Lower lobe of right lung (tissue), 2 donors: ENCODE measurements at regions not wholly inside any gene's neighbourhood (a gene's known extent, or its start where the extent isn't known, plus 50 kb on each side); places are given as distances from the start of the nearest gene placed in this dataset.

Experiments used
- ATAC-seq, 2 donors: fragments of 200-7000 bp; cut with Tn5 transposase; one replicate each; pipeline ENCODE4 v1.9.1; 2020 to 2022; ENCODE audit warnings: mild to moderate bottlenecking in 2 of 2, moderate library complexity in 2 of 2
- DNase-seq: peaks from one replicate; pipeline ENCODE4 v3.0.0-alpha.2; 2020
- H3K27ac ChIP-seq: fragments of 200-600 bp; one replicate; pipeline ENCODE4 v1.8.0; 2022
- H3K27me3 ChIP-seq: fragments of 200-600 bp; one replicate; pipeline ENCODE4 v1.8.0; 2022; ENCODE audit warnings: low read depth
- H3K36me3 ChIP-seq: fragments of 200-600 bp; one replicate; pipeline ENCODE4 v1.8.0; 2022; ENCODE audit warnings: mild to moderate bottlenecking
- H3K4me1 ChIP-seq: fragments of 200-600 bp; one replicate; pipeline ENCODE4 v1.8.0; 2022
- H3K4me3 ChIP-seq: fragments of 200-600 bp; one replicate; pipeline ENCODE4 v1.8.0; 2022; ENCODE audit warnings: mild to moderate bottlenecking
- H3K9me3 ChIP-seq: fragments of 200-600 bp; one replicate; pipeline ENCODE4 v1.8.0; 2022
- CTCF ChIP-seq: fragments of 200-600 bp; IDR thresholded peaks from one replicate; pipeline ENCODE4 v1.8.0; 2022; ENCODE audit warnings: antibody characterized with exemption, mild to moderate bottlenecking
- intact Hi-C: fragments of 100-400 bp; cut with DNase I; formaldehyde crosslinking; loops from one replicate; pipeline ENCODE4 v1.11.0; 2022
- donor health status: DM: no; HTN: yes; CAD: no; lungs with severe emphysema.

GRCh38 chr13:53807251-53807834 is 778.7 kb downstream of the OLFM4 start:
- intact Hi-C loops, result no loop called here
- H3K27ac ChIP-seq, result no peak overlapping the region
- TF ChIP-seq CTCF, result no peak
- H3K4me3 ChIP-seq, result no peak overlapping the region
- DNase-seq (no peak), ATAC-seq (no peak)
- H3K9me3 ChIP-seq, result no peaks in the 10 kb centered on the region
- H3K36me3 ChIP-seq, result no peaks in the 10 kb centered on the region
- no peaks in the 10 kb centered on the region for H3K4me1 ChIP-seq
- no peaks in the 10 kb centered on the region for H3K27me3 ChIP-seq

GRCh38 chr13:53821632-53822031 is 793.0 kb downstream of the OLFM4 start:
- DNase-seq, result no peak
- no peak overlapping the region for H3K4me3 ChIP-seq
- no peaks in the 10 kb centered on the region for H3K4me1 ChIP-seq
- no peaks in the 10 kb centered on the region for H3K27me3 ChIP-seq
- no peaks in the 10 kb centered on the region for H3K9me3 ChIP-seq
- intact Hi-C loops, result no loop called here
- no peaks in the 10 kb centered on the region for H3K36me3 ChIP-seq
- H3K27ac ChIP-seq, result no peak overlapping the region
- ATAC-seq, result no peak
- TF ChIP-seq CTCF, result no peak

GRCh38 chr13:53822136-53822535 is 793.5 kb downstream of the OLFM4 start:
- Histone ChIP-seq H3K4me3 (no peak overlapping the region), H3K4me1 (no peaks in the 10 kb centered on the region), H3K36me3 (no peaks in the 10 kb centered on the region), H3K27ac (no peak overlapping the region), H3K9me3 (no peaks in the 10 kb centered on the region), H3K27me3 (no peaks in the 10 kb centered on the region)
- ATAC-seq, result no peak
- TF ChIP-seq CTCF, result no peak
- intact Hi-C loops, result no loop called here
- DNase-seq, result no peak

GRCh38 chr13:53839461-53839860 is 810.8 kb downstream of the OLFM4 start:
- H3K4me1 ChIP-seq, result no peaks in the 10 kb centered on the region
- ATAC-seq, result no peak
- no peak for DNase-seq
- H3K36me3 ChIP-seq, result no peaks in the 10 kb centered on the region
- no peak overlapping the region for H3K27ac ChIP-seq
- H3K4me3 ChIP-seq, result no peak overlapping the region
- no peak for TF ChIP-seq CTCF
- H3K27me3 ChIP-seq, result no peaks in the 10 kb centered on the region
- H3K9me3 ChIP-seq, result no peaks in the 10 kb centered on the region
- intact Hi-C loops, result no loop called here

GRCh38 chr13:53844473-53845146 is 816.0 kb downstream of the OLFM4 start:
- Histone ChIP-seq H3K4me3 (no peak overlapping the region), H3K27me3 (no peaks in the 10 kb centered on the region), H3K27ac (no peak overlapping the region), H3K9me3 (no peaks in the 10 kb centered on the region), H3K4me1 (no peaks in the 10 kb centered on the region), H3K36me3 (no peaks in the 10 kb centered on the region)
- no peak for TF ChIP-seq CTCF
- no peak for ATAC-seq
- intact Hi-C loops, result no loop called here
- no peak for DNase-seq
